Activated T-cell treated with anti-CD3 and anti-CD28 coated beads, Interleukin-2, amount 50 U/mL, for 24 hours (primary cell): ENCODE measurements at regions not wholly inside any gene's neighbourhood (a gene's known extent, or its start where the extent isn't known, plus 50 kb on each side); places are given as distances from the start of the nearest gene placed in this dataset.

ENCODE experiments used
- DNase-seq: peaks from one replicate; pipeline ENCODE4 v3.0.0-alpha.2; 2020
- H3K27ac Mint-ChIP-seq: 2 replicates; pipeline ENCODE4 v1.8.0; 2020; ENCODE audit warnings: mild to moderate bottlenecking, mixed read lengths
- H3K27me3 Mint-ChIP-seq: 2 replicates; pipeline ENCODE4 v1.8.0; 2020; ENCODE audit warnings: mixed read lengths
- H3K36me3 Mint-ChIP-seq: 2 replicates; pipeline ENCODE4 v1.8.0; 2020; ENCODE audit warnings: low read depth, mixed read lengths
- H3K4me1 Mint-ChIP-seq: 2 replicates; pipeline ENCODE4 v1.8.0; 2020; ENCODE audit warnings: low read depth, mixed read lengths
- H3K4me3 Mint-ChIP-seq: 2 replicates; pipeline ENCODE4 v1.8.0; 2020; ENCODE audit warnings: mild to moderate bottlenecking, moderate library complexity, mixed read lengths
- H3K9me3 Mint-ChIP-seq: 2 replicates; pipeline ENCODE4 v1.8.0; 2020; ENCODE audit warnings: mixed read lengths

- Mint-ChIP-seq H3K27ac (no peak overlapping the region), H3K4me1 (no peaks in the 10 kb centered on the region), H3K27me3 (no peaks in the 10 kb centered on the region), H3K36me3 (no peaks in the 10 kb centered on the region), H3K4me3 (no peak overlapping the region), H3K9me3 (peaks cover 7% of the 10 kb centered on the region)
- DNase-seq, result no peak
These were observed 585.4 kb downstream of the SNAPC1 start for GRCh38 chr14:62347562-62348011.

GRCh38 chr14:62357362-62357761 lies 595.1 kb downstream of the SNAPC1 start:
- H3K4me3 Mint-ChIP-seq, result no peak overlapping the region
- peaks cover 24% of the 10 kb centered on the region for H3K9me3 Mint-ChIP-seq
- H3K27ac Mint-ChIP-seq, result no peak overlapping the region
- H3K36me3 Mint-ChIP-seq, result no peaks in the 10 kb centered on the region
- DNase-seq, result no peak
- H3K4me1 Mint-ChIP-seq, result no peaks in the 10 kb centered on the region
- no peaks in the 10 kb centered on the region for H3K27me3 Mint-ChIP-seq

- no peaks in the 10 kb centered on the region for H3K4me1 Mint-ChIP-seq
- no peak for DNase-seq
- no peaks in the 10 kb centered on the region for H3K36me3 Mint-ChIP-seq
- H3K4me3 Mint-ChIP-seq, result no peak overlapping the region
- H3K9me3 Mint-ChIP-seq, result peaks cover 4% of the 10 kb centered on the region
- no peak overlapping the region for H3K27ac Mint-ChIP-seq
- no peaks in the 10 kb centered on the region for H3K27me3 Mint-ChIP-seq
These were observed 601.9 kb downstream of the SNAPC1 start for GRCh38 chr14:62364161-62364560.

GRCh38 chr14:62364800-62365280 lies 602.6 kb downstream of the SNAPC1 start:
- Mint-ChIP-seq H3K4me3 (no peak overlapping the region), H3K27me3 (no peaks in the 10 kb centered on the region), H3K4me1 (no peaks in the 10 kb centered on the region)

DNA sequence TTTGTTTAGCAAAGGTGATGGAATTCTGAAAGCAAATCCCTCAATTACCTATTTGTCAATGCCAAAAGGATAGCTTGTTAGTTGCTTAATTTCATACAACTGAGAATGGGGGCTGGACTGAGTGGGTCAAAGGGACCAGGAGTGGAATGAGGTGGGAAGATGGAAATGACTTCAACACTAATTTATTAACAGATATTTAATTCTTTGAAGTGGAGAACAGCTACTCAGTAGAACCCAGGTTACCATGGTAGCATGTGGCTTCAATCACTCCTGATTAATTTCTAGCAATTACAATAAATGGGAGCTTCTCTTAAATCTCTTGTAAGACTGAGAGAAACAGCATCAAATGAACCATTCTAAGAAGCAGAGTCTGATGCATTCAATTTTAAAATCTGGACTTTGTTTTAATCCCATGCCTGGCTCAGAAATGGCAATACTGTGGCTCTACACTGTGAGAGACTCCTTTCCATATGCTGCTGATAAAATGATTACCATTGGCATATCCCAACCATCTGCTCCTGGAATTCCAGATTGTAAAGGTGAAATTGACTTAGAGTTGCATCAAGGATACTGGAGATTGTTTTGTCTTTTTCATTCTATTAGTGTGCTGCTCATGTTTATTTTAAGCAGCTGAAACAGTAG lies 607.8 kb downstream of the SNAPC1 start:
- no peak for DNase-seq
- Mint-ChIP-seq H3K27me3 (no peaks in the 10 kb centered on the region), H3K4me1 (no peaks in the 10 kb centered on the region), H3K9me3 (peaks cover 2% of the 10 kb centered on the region), H3K36me3 (no peaks in the 10 kb centered on the region), H3K4me3 (no peak overlapping the region), H3K27ac (no peak overlapping the region)

More at GRCh38 chr14:62364800-62365280, 602.6 kb downstream of the SNAPC1 start:
- Mint-ChIP-seq H3K36me3 (no peaks in the 10 kb centered on the region), H3K27ac (no peak overlapping the region), H3K9me3 (peaks cover 4% of the 10 kb centered on the region)
- no peak for DNase-seq

- Mint-ChIP-seq H3K27me3 (no peaks in the 10 kb centered on the region), H3K9me3 (no peaks in the 10 kb centered on the region), H3K27ac (no peak overlapping the region), H3K4me1 (no peaks in the 10 kb centered on the region), H3K36me3 (no peaks in the 10 kb centered on the region), H3K4me3 (no peak overlapping the region)
- DNase-seq, result no peak
These were observed 611.7 kb downstream of the SNAPC1 start for GRCh38 chr14:62373944-62374343.

- no peak for DNase-seq
- no peaks in the 10 kb centered on the region for H3K36me3 Mint-ChIP-seq
- H3K27ac Mint-ChIP-seq, result no peak overlapping the region
- no peak overlapping the region for H3K4me3 Mint-ChIP-seq
- H3K4me1 Mint-ChIP-seq, result no peaks in the 10 kb centered on the region
- no peaks in the 10 kb centered on the region for H3K9me3 Mint-ChIP-seq
- H3K27me3 Mint-ChIP-seq, result no peaks in the 10 kb centered on the region
These were observed 615.8 kb downstream of the SNAPC1 start for GRCh38 chr14:62378057-62378456.

- no peak overlapping the region for H3K4me3 Mint-ChIP-seq
- H3K4me1 Mint-ChIP-seq, result no peaks in the 10 kb centered on the region
- no peaks in the 10 kb centered on the region for H3K36me3 Mint-ChIP-seq
- H3K27ac Mint-ChIP-seq, result no peak overlapping the region
- no peaks in the 10 kb centered on the region for H3K27me3 Mint-ChIP-seq
- peaks cover 5% of the 10 kb centered on the region for H3K9me3 Mint-ChIP-seq
- no peak for DNase-seq
These were observed 619.3 kb downstream of the SNAPC1 start for GRCh38 chr14:62381311-62382070.

DNA sequence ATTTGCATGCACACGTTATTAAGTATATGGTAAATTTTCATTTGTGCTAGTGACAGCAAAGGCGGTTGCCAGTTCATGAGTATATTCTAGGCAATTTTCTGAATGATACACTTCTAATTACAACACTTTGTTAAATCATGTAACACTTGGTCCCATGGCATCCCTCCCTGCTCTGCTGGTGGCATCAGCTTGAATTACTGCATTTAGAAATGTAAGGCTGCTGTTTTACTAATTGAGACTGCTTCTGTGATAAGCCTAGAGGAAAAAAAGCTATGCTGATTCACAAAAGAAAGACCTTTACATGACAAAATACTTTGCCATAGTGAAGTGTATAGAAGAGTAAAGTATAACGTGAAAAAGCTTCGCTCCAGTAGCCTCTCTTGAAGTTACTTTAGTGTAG lies 636.1 kb downstream of the KCNH5 start:
- Mint-ChIP-seq H3K4me3 (no peak overlapping the region), H3K36me3 (no peaks in the 10 kb centered on the region), H3K9me3 (peaks cover 2% of the 10 kb centered on the region), H3K27me3 (no peaks in the 10 kb centered on the region), H3K27ac (no peak overlapping the region), H3K4me1 (no peaks in the 10 kb centered on the region)
- DNase-seq, result no peak

GRCh38 chr14:62409626-62410300 lies 635.5 kb downstream of the KCNH5 start:
- Mint-ChIP-seq H3K27ac (no peak overlapping the region), H3K9me3 (peaks cover 2% of the 10 kb centered on the region), H3K4me3 (no peak overlapping the region), H3K27me3 (no peaks in the 10 kb centered on the region), H3K36me3 (no peaks in the 10 kb centered on the region), H3K4me1 (no peaks in the 10 kb centered on the region)
- DNase-seq, result no peak

GRCh38 chr14:62420847-62421246 lies 624.4 kb downstream of the KCNH5 start:
- H3K27me3 Mint-ChIP-seq, result no peaks in the 10 kb centered on the region
- H3K9me3 Mint-ChIP-seq, result peaks cover 4% of the 10 kb centered on the region
- H3K4me1 Mint-ChIP-seq, result no peaks in the 10 kb centered on the region
- H3K36me3 Mint-ChIP-seq, result no peaks in the 10 kb centered on the region
- H3K27ac Mint-ChIP-seq, result no peak overlapping the region
- DNase-seq, result no peak
- H3K4me3 Mint-ChIP-seq, result no peak overlapping the region

DNA sequence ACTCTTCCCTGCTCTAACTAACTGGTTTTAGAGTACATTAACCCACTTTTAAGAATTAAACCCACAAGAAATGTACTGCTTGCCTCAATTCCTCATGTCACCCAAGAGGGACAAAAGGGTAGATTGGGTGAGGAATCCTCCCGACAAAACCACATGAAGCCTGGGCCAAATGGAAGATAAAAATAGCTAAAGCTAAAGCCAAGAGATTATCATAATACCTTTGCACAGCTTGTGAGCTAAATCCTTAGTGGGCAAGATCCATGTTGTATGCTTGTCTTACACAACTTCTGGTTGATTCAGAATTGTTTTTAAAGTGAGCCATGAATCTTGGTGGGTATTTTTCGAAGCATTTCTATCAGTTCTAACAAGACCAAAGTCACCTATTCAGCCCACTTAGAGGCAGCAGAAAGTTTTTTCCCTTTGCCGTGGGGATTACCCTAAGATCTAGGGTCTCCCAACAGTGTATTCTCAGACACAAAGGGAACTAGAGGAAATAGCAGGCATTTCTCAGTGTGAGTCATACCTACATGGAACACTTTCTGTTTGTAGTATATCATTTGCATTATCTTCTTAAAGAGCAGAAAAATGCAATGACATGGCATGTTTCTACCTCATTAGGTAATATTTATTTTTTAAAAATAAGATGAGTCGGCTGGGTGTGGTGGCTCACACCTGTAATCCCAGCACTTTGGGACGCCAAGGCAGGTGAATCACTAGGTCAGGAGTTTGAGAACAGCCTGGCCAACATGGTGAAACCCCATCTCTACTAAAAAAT lies 616.6 kb downstream of the KCNH5 start:
- H3K4me3 Mint-ChIP-seq, result no peak overlapping the region
- peaks cover 27% of the 10 kb centered on the region for H3K9me3 Mint-ChIP-seq
- no peak overlapping the region for H3K27ac Mint-ChIP-seq
- H3K36me3 Mint-ChIP-seq, result no peaks in the 10 kb centered on the region
- DNase-seq, result no peak
- no peaks in the 10 kb centered on the region for H3K4me1 Mint-ChIP-seq
- no peaks in the 10 kb centered on the region for H3K27me3 Mint-ChIP-seq

- Mint-ChIP-seq H3K4me3 (no peak overlapping the region), H3K9me3 (peaks cover 28% of the 10 kb centered on the region), H3K36me3 (no peaks in the 10 kb centered on the region), H3K27me3 (no peaks in the 10 kb centered on the region), H3K27ac (no peak overlapping the region), H3K4me1 (no peaks in the 10 kb centered on the region)
- no peak for DNase-seq
These were observed 615.6 kb downstream of the KCNH5 start for GRCh38 chr14:62429683-62430082.

- Mint-ChIP-seq H3K27me3 (no peaks in the 10 kb centered on the region), H3K27ac (no peak overlapping the region), H3K4me1 (no peaks in the 10 kb centered on the region), H3K36me3 (no peaks in the 10 kb centered on the region), H3K9me3 (peaks cover 30% of the 10 kb centered on the region), H3K4me3 (no peak overlapping the region)
- no peak for DNase-seq
These were observed 613.8 kb downstream of the KCNH5 start for GRCh38 chr14:62431496-62431895.
